ENCODE measurements at regions not wholly inside any gene's neighbourhood (a gene's known extent, or its start where the extent isn't known, plus 50 kb on each side); places are given as distances from the start of the nearest gene placed in this dataset.
"Not testable (repeated sequence)": the region's sequence is repeated elsewhere in the genome, so short reads cannot be mapped to it uniquely, and the experiment has no call there.

DNA sequence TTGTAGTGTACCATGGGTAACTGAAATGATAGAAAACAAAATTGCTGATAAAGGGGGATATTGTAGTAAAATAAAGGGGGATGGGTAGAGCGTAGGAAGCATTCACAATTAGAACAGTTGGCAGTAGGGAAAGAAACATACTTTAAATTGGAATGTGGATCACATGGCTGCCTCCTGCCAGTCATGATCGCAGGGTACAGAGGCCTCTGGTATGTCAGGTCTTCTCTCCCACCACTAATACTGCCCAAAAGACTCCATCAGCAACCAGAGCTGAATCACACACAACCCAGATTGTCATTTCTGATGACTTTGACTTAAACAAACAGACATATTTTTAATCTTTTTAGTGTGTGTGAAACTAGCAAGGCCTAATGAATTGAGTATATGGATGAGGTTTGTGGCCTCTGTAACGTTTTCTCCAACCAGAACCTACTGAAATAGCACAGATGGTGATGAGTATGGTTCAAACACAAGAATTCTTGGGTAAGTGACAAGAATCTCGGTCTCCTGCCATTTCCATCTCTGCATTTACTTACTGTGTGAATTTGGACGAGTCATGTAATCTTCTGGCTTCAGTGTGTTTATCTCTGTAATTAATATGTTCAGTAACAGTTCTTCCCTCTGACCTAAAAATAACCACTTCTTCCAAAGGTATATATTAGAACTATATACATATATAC is 112.6 kb downstream of the USP22 start (continued):
- TF ChIP-seq CTCF (IDR thresholded peaks at IDR 0.05 in 2 of 3, conservative IDR thresholded peaks at IDR 0.05 in 1 of 3; ENCODE audit: control insufficient read depth in 2 of 3, extremely low read depth in 1 of 3, insufficient read depth in 1 of 3, low read depth in 3 of 3, low read length in 3 of 3) = no peak
- no peak for TF ChIP-seq CBFB (IDR thresholded peaks at IDR 0.05; ENCODE audit: low read depth)

DNA sequence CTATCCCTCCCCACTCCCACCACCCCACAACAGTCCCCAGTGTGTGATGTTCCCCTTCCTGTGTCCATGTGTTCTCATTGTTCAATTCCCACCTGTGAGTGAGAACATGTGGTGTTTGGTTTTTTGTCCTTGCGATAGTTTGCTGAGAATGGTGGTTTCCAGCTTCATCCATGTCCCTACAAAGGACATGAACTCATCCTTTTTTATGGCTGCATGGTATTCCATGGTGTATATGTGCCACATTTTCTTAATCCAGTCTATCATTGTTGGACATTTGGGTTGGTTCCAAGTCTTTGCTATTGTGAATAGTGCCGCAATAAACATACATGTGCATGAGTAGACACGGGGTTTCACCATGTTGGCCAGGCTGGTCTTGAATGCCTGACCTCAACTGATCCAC is 109.8 kb downstream of the USP22 start:
- H3K36me3 ChIP-seq (ENCODE audit: control insufficient read depth in 2 of 2, insufficient read depth in 2 of 2, low read length in 1 of 2); FAIRE-seq; H2AFZ ChIP-seq (ENCODE audit: control insufficient read depth, low read depth, low read length); POLR2A ChIA-PET; H3K4me2 ChIP-seq (ENCODE audit: control insufficient read depth, insufficient read depth); H3K9me3 ChIP-seq (replicated peaks; ENCODE audit: control insufficient read depth, insufficient read depth, low read length); BruUV-seq (replicated peaks); ATAC-seq; SMC1A ChIA-PET (ENCODE audit: uncharacterized antibody, unreplicated experiment); intact Hi-C loops (cut with micrococcal nuclease; ENCODE audit: unreplicated experiment); H3K9ac ChIP-seq (ENCODE audit: control insufficient read depth, insufficient read depth, low read length); H3K79me2 ChIP-seq (ENCODE audit: control insufficient read depth, insufficient read depth, low read length); in situ Hi-C loops (cut with MboI); H3K4me1 ChIP-seq (ENCODE audit: control insufficient read depth, insufficient read depth, low read length); H3K4me3 ChIP-seq; H3K27me3 ChIP-seq (replicated peaks in 1 of 2; ENCODE audit: control insufficient read depth in 2 of 2, insufficient read depth in 2 of 2, low read length in 1 of 2); H3K27ac ChIP-seq (ENCODE audit: control insufficient read depth, insufficient read depth); H4K20me1 ChIP-seq (ENCODE audit: control insufficient read depth, insufficient read depth); CTCF ChIA-PET; RAD21 ChIA-PET (ENCODE audit: unreplicated experiment); DNase-seq (ENCODE audit: low read depth, low spot score): not testable (repeated sequence)
- WGBS (ENCODE audit: insufficient coverage, insufficient replicate concordance, low lambda C conversion rate, missing lambda C conversion rate) = 41% methylated on average over 2 of the region's 3 CpGs

- FAIRE-seq (no peak), ATAC-seq (no peak), DNase-seq (ENCODE audit: low read depth, low spot score) (no peak)
- Histone ChIP-seq H3K27ac (ENCODE audit: control insufficient read depth, insufficient read depth) (no peak overlapping the region), H3K4me1 (ENCODE audit: control insufficient read depth, insufficient read depth, low read length) (no peaks in the 10 kb centered on the region), H3K79me2 (ENCODE audit: control insufficient read depth, insufficient read depth, low read length) (no peaks in the 10 kb centered on the region), H3K4me2 (ENCODE audit: control insufficient read depth, insufficient read depth) (no peak overlapping the region), H3K4me3 (no peak overlapping the region), H3K9ac (ENCODE audit: control insufficient read depth, insufficient read depth, low read length) (no peak overlapping the region), H3K9me3 (replicated peaks; ENCODE audit: control insufficient read depth, insufficient read depth, low read length) (no peaks in the 10 kb centered on the region), H3K36me3 (ENCODE audit: control insufficient read depth in 2 of 2, insufficient read depth in 2 of 2, low read length in 1 of 2) (no peaks in the 10 kb centered on the region), H3K27me3 (replicated peaks in 1 of 2; ENCODE audit: control insufficient read depth in 2 of 2, insufficient read depth in 2 of 2, low read length in 1 of 2) (peaks cover 0 to 4% of the 10 kb centered on the region in 2 experiments; a peak in 3 of 4 replicates), H2AFZ (ENCODE audit: control insufficient read depth, low read depth, low read length) (no peak overlapping the region), H4K20me1 (ENCODE audit: control insufficient read depth, insufficient read depth) (no peaks in the 10 kb centered on the region)
- BruUV-seq (replicated peaks) = no TSS peak
- ChIA-PET RAD21 (ENCODE audit: unreplicated experiment) (no interaction called here), SMC1A (ENCODE audit: uncharacterized antibody, unreplicated experiment) (interaction anchor here (1.6 kb wide), 1 partner anchor 15 kb away, joined by 3 read pairs; no protein-coding TSS in a partner anchor), POLR2A (no interaction called here), CTCF (no interaction called here)
- intact Hi-C loops (cut with micrococcal nuclease; ENCODE audit: unreplicated experiment) = no loop called here
- in situ Hi-C loops (cut with MboI) = no loop called here
- no peak for TF ChIP-seq NFYB (IDR thresholded peaks at IDR 0.05; ENCODE audit: insufficient read depth, low read depth, low read length)
- no peak for TF ChIP-seq JUND (IDR thresholded peaks at IDR 0.05; ENCODE audit: low read depth, low read length)
- TF ChIP-seq PRDM15 (CRISPR knock-in tag; IDR thresholded peaks at IDR 0.05) = no peak
- TF ChIP-seq, protein P1, sequence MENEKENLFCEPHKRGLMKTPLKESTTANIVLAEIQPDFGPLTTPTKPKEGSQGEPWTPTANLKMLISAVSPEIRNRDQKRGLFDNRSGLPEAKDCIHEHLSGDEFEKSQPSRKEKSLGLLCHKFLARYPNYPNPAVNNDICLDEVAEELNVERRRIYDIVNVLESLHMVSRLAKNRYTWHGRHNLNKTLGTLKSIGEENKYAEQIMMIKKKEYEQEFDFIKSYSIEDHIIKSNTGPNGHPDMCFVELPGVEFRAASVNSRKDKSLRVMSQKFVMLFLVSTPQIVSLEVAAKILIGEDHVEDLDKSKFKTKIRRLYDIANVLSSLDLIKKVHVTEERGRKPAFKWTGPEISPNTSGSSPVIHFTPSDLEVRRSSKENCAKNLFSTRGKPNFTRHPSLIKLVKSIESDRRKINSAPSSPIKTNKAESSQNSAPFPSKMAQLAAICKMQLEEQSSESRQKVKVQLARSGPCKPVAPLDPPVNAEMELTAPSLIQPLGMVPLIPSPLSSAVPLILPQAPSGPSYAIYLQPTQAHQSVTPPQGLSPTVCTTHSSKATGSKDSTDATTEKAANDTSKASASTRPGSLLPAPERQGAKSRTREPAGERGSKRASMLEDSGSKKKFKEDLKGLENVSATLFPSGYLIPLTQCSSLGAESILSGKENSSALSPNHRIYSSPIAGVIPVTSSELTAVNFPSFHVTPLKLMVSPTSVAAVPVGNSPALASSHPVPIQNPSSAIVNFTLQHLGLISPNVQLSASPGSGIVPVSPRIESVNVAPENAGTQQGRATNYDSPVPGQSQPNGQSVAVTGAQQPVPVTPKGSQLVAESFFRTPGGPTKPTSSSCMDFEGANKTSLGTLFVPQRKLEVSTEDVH (IDR thresholded peaks at IDR 0.05; ENCODE audit: low read depth, partially characterized antibody) = no peak
These were observed 108.5 kb downstream of the USP22 start for GRCh38 chr17:20934288-20934687.

All from GM12878 (cell line).